D341Med (cell line): ENCODE measurements at regions not wholly inside any gene's neighbourhood (a gene's known extent, or its start where the extent isn't known, plus 50 kb on each side); places are given as distances from the start of the nearest gene placed in this dataset.
"Not testable (repeated sequence)": the region's sequence is repeated elsewhere in the genome, so short reads cannot be mapped to it uniquely, and the experiment has no call there.

Experiments
- DNase-seq: peaks from one replicate; pipeline ENCODE4 v3.0.0; 2012; ENCODE audit warnings: low spot score

GRCh38 chr2:109719871-109720270, 74.2 kb upstream of the RGPD5 start:
- DNase-seq, result no peak

GRCh38 chr2:109720380-109721106, 73.6 kb upstream of the RGPD5 start:
- DNase-seq, result no peak

- no peak for DNase-seq
These were observed 73.0 kb upstream of the RGPD5 start for GRCh38 chr2:109721135-109721534.

- no peak for DNase-seq
These were observed 72.5 kb upstream of the RGPD5 start for GRCh38 chr2:109721626-109722025.

DNA sequence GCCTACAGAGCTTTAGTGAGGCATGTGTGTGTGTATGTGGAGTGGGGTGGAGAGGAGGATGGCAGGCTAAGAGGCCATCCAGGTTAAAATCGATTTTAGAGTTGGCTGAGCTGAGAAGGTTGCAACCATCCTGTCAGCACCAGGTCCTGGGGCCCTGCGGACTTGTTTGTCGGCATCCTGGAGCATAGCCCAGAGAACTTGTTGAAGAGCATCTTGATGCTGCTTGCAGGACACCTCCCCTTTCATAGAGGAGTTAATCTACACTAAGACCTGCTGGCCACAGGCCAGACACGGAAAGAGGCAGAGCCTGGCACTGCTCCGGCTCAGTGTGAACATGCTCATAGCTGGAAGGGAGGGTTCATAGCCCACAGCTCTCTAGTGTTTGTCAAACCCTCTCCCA, 72.1 kb upstream of the RGPD5 start:
- peak; percentile 59 for DNase-seq

DNA sequence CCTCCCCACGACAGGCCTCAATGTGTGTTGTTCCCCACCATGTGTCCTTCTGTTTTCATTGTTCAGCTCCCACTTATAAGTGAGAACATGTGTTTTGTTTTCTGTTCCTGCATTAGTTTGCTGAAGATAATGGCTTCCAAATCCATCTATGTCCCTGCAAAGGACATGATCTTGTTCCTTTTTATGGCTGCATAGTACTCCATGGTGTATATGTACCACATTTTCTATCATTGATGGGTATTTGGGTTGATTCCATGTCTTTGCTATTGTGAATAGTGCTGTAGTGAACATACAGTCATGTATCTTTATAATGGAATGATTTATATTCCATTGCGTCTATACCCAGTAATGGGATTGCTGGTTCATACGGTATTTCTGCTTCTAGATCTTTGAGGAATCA, 71.5 kb upstream of the RGPD5 start:
- not testable (repeated sequence) for DNase-seq

DNA sequence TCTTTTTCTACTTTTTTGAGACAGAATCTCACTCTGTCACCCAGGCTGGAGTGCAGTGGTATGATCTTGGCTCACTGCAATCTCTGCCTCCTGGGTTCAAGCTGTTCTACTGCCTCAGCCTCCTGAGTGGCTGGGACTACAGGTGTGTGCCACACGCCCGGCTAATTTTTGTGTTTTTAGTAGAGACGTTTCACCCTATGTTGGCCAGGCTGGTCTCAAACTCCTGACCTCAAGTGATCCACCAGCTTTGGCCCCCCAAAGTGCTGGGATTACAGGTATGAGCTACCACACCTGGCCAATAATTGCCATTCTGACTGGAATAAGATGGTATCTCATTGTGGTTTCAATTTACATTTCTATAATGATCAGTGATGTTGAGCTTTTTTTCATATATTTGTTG, 71.0 kb upstream of the RGPD5 start:
- DNase-seq, result not testable (repeated sequence)

- DNase-seq, result no peak
These were observed 69.3 kb upstream of the RGPD5 start for GRCh38 chr2:109724533-109725460.

- no peak for DNase-seq
These were observed 67.5 kb upstream of the RGPD5 start for GRCh38 chr2:109726379-109727270.

DNA sequence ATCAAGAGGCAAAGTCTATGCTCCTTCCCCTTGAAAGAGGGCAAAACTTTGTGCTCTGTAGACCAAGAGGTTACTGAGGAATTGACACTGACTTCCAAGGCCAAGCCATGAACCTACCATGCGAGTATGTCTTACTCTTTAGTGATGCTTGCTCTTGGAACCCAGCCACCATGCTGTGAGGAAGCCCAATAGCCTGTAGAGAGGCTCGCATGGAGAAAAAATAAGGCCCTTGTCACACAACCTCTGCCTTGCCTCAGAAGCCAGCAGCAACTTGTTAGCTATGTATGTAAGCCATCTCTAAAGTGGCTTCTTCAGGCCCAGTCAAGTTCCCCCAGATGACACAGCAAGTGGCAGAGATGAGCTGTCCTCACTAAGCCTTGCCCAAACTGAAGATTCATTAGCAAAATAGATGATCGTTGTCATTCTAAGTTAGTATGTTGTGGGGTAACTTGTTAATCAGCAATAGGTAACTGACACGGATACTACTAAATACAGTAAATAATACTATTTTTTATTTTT, 66.1 kb upstream of the RGPD5 start:
- DNase-seq, result no peak

DNA sequence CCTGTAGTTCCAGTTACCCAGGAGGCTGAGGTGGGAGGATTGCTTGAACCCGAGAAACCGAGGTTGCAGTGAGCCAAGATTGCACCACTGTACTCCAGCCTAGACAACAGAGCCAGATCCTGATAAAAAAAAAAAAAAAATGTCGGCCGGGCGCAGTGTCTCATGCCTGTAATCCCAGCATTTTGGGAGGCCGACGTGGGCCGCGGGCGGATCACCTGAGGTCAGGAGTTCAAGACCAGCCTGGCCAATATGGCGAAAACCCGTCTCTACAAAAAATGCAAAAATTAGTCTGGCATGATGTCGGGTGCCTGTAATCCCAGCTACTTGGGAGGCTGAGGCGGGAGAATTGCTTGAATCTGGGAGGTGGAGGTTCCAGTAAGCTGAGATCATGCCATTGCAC, 60.4 kb upstream of the RGPD5 start:
- DNase-seq, result not testable (repeated sequence)

- DNase-seq, result peak; percentile 55
These were observed 57.8 kb upstream of the RGPD5 start for GRCh38 chr2:109736177-109736827.
